ENCODE measurements at regions not wholly inside any gene's neighbourhood (a gene's known extent, or its start where the extent isn't known, plus 50 kb on each side); places are given as distances from the start of the nearest gene placed in this dataset.

GRCh38 chr13:73779881-73780280 is 354.3 kb downstream of the KLF12 start:
- DNase-seq: no peak

GRCh38 chr13:73778242-73778864 is 355.9 kb downstream of the KLF12 start:
- no peak for DNase-seq

GRCh38 chr13:73777134-73777533 is 357.1 kb downstream of the KLF12 start:
- DNase-seq: no peak

- DNase-seq: no peak
Observed at GRCh38 chr13:73776151-73776785, 357.9 kb downstream of the KLF12 start.

DNA sequence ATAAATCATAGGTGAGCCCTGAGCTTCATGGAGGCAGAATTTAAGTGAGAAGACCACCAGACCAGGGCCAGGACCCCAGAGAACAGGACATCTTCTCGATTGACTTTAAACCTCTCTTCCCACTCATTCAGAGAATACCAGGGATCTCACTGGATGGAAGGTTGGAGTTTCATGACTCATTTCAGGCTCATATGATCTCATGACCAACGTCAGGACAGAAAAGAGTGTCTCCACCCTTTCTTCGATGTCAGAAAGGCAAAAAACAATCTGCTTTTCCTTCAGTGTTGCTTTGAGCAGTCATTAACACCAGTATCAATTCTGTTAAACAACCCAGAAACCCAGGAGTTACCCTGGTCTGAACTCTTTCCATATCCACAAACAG is 361.0 kb downstream of the KLF12 start:
- DNase-seq: no peak

- DNase-seq: no peak
Observed at GRCh38 chr13:73772449-73773167, 361.6 kb downstream of the KLF12 start.

DNA sequence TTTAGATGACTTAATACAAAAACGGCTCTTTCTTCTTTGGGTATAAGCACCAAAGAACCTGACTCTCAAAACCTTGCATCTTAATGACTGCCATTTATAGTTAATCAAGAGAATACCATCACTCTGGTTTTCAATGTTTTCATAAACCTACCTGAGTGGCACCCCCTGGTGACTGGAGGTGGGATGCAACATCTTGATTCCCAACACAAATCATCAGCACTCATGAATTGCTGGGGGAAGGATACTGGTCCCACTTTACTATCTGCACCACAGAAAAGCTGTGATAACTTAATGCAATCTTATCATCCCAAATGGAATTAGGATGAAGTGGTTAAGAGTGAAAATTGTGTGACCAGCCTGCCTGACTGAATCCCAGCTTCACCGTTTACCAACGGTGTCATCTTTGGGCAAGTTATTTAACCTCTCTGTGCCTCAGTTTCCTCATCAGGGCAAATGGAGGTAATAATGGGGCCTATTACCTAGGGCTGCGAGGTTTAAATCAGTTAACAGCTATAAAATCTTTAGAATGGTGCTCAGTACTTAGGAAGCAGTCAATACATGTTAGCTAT is 366.4 kb downstream of the KLF12 start:
- peak; percentile 7 for DNase-seq

DNA sequence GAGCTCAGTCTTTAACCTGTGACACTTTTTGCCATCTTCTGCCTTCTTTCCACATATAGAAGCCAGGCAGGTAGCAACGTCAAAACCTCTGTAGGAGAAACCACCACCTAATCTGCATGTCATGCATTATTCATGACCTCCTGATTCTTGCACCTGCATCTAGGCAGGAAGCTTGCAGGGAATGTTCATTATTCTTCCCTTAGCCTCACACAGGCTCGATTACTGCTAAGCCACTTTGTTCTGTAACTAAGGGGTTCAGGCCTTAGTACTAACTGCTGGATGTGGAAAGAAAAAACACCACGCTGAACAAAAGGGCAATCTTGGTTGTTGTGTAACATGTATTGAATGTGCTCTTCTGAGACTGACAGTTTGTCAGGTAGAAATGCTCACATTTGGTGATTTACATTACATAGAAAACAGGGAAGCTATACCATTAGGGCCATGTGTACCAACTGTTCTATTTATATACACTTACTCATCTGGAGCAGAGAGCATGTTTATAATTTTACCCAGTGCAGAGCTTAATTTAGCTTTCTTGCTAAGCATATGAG is 366.9 kb downstream of the KLF12 start:
- DNase-seq: no peak

GRCh38 chr13:73765651-73766384 is 368.4 kb downstream of the KLF12 start:
- DNase-seq: peak; percentile 65

DNA sequence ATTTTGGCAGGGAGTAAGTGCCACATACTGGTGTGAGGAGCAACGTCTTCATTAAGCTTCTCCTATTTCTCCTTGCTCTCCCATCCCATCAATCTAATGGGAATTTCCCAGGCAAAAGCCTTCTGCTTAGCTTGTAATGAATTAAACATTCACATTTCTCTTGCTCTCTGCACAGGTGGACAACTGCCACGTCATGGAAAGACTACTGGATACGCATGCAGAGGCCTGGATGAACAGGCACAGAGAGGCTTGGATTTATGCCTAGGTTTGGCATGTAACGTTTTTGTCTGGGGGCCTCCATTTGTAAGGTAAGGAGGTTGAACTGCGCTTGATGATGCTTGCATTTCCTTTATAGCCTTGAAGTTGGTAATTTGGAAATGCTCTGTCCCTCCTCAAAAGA is 374.8 kb downstream of the KLF12 start:
- DNase-seq: no peak

DNA sequence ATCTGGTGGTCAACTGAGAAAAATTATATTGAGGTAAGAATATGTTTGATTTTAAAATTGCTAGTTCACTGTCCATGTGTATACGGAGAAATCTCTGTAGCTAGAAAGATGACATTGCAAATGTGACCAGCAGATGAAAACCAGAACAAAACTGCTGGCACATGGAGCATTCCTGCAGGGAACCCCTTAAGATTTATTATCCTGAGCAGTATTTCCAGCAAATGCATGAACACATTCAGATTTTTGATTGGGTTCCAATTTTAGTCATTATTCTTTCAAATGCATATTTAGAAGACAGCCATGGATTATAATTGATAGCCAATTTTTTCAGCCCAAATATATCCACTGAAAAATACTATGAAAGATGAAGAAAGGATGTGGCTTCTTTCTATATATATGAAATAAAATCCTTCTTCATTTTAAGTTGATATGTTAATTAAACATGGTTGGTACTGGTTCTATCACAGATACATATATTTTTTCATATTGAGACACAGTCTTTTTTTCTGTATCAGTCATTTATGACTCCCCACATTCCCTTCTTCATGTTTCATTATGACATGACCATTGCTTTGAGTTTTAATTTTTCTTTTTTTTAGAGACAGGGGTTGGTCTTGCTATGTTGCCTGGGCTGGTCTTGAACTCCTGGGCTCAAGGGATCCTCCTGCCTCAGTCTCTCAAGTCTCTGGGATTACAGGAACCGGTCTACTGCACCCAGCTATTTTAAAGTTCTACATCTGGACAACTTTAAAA is 376.5 kb downstream of the KLF12 start:
- peak; percentile 8 for DNase-seq

GRCh38 chr13:73754727-73755292 is 379.4 kb downstream of the KLF12 start:
- peak; percentile 55 for DNase-seq

DNA sequence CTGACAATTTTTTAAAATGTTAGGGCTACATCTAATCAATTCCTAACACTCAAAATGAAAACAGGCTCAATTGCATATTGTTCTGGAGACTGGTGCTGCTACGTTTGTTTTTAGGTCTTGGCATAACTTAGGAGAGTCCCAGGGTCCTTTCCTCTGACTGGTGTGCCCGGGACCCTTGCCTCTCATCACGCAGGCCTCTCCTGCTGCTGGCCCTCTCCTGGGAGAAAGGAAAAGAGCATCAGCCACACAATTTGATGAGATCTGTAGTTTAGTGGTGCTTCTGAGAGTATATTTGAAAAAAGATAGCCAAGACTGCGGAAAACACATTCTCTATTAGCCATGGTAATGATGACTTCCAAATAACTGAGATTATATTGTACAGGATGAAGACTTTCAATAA is 380.0 kb downstream of the KLF12 start:
- DNase-seq: no peak

DNA sequence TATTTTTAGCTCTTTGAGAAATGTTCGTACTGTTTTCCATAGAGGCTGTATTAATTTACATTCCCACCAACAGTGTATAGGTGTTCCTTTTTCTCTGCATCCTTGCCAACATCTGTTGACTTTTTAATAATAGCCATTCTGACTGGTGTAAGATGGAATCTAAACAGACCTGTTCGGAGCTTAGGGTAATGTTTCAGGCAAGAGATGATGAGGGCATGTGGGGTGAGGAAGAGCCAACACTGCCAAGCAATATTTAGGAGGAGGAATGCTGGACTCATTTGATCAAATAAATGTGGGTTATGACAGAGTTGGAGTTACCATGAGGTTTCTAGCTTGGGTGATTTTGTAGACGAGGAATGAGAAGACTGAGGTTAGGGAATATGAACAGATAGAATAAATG is 382.9 kb downstream of the KLF12 start:
- no peak for DNase-seq

DNA sequence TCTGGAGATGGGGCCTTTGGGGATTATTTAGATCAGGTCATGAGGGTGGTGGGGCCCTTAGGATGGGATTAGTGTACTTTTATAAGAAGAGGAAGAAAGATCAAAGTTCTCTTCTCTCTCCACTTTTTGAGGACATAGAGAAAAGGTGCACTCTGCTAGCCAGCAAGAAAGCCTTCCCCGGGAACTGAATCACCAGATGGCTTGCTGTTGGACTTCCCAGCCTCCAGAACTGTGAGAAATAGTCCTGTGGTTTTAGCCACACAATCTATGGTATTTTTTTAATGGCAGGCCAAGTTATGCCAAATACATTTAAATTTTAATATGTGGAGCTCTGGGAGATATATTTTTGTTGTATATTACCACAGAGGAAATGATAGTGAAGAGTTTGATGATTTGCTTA is 385.8 kb downstream of the KLF12 start:
- no peak for DNase-seq

GRCh38 chr13:73745190-73745589 is 389.0 kb downstream of the KLF12 start:
- DNase-seq: no peak

DNA sequence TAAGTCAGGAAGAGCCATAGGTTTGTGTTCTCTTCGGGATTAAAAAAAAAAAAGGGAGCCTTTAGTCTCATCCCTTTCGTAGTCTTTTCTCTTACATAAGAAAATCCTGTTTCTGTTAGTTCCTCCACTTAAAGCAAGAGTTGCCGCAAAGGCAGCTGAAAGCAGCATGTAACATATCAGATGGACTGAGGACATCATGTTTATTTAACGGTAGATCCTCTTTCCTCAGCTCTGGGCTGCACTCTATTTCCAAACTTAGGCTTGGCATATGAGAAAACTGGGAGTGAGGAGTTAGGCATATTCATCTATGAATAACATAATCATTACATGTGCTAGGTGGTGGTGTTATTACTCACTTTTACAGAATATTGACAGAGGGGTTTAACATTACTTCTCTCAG is 391.2 kb downstream of the KLF12 start:
- DNase-seq: no peak

- no peak for DNase-seq
Observed at GRCh38 chr13:73741742-73742141, 392.5 kb downstream of the KLF12 start.

DNA sequence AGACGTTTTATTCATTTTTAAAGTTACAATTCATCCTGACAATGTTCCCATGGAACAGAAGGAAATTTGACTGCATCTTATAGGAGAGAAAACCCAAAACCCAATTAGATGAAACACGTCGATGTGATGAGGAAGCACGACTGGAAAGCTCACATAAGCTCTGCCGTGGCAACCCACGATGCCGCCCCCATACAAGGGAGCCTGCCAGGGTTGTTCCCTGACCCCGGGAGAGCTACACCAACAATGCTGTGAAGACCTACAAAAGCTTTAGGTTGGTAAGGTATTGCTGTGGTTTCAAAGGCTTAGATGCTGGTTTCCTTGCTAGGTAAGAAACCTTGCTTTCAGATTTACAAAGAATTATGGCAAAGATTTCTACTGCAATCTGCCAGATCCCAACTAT is 393.1 kb downstream of the KLF12 start:
- DNase-seq: no peak

DNA sequence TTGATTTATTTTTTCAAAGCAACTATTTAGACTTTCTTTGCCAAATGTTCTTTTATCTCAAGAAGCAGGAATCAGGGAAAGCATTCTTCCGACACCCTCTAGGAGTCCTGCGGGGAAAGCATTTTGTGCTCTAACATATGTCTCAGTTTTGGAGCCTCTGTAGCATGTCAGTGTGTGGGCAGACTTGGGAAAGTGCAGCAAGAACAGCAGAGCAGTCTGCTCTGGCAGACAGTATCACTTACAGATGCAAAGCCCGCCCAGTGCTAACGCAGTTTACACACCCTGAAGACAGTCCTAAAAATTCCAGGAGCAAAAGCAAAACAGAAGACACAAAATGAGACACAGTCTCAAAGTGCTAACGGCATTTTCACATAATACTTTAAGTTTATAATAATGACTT is 393.5 kb downstream of the KLF12 start:
- no peak for DNase-seq

- DNase-seq: no peak
Observed at GRCh38 chr13:73739394-73739793, 394.8 kb downstream of the KLF12 start.

GRCh38 chr13:73738626-73739025 is 395.6 kb downstream of the KLF12 start:
- no peak for DNase-seq
